DOHH2 (cell line): ENCODE measurements at regions not wholly inside any gene's neighbourhood (a gene's known extent, or its start where the extent isn't known, plus 50 kb on each side); places are given as distances from the start of the nearest gene placed in this dataset.

Experiments used
- EZH2phosphoT487 ChIP-seq: fragments of 200-600 bp; sonication (generic); IDR thresholded peaks from 2 replicates; pipeline ENCODE4 v1.6.1; 2017; ENCODE audit warnings: borderline replicate concordance, mild to moderate bottlenecking, antibody characterized with exemption, low read length, moderate library complexity, mixed read lengths
- TF ChIP-seq, protein P1 (sequence below): fragments of 200-600 bp; sonication (generic); IDR thresholded peaks from one replicate; pipeline ENCODE4 v1.5.1; 2014; ENCODE audit warnings: antibody characterized with exemption, mild to moderate bottlenecking, low read depth, low read length; ENCODE audit not compliant: poor library complexity, severe bottlenecking

DNA sequence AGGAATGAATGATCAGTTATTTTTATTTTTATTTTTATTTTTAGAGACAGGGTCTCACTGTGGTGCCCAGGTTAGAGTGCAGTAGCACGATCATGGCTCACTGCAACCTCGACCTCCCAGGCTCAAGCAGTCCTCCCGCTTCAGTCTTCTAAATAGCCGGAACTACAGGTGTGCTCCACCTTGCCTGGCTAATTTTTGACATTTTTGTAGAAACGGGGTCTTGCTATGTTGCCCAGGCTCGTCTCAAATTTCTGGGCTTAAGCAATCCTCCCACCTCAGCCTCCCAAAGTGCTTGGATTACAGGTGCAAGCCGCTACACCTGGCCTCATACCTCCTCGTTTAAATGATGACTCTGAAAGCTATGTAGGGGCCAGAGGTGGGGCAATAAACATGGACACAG lies 706.0 kb downstream of the MED13L start:
- TF ChIP-seq, protein P1, sequence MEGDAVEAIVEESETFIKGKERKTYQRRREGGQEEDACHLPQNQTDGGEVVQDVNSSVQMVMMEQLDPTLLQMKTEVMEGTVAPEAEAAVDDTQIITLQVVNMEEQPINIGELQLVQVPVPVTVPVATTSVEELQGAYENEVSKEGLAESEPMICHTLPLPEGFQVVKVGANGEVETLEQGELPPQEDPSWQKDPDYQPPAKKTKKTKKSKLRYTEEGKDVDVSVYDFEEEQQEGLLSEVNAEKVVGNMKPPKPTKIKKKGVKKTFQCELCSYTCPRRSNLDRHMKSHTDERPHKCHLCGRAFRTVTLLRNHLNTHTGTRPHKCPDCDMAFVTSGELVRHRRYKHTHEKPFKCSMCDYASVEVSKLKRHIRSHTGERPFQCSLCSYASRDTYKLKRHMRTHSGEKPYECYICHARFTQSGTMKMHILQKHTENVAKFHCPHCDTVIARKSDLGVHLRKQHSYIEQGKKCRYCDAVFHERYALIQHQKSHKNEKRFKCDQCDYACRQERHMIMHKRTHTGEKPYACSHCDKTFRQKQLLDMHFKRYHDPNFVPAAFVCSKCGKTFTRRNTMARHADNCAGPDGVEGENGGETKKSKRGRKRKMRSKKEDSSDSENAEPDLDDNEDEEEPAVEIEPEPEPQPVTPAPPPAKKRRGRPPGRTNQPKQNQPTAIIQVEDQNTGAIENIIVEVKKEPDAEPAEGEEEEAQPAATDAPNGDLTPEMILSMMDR = no peak
- no peak for TF ChIP-seq EZH2phosphoT487
